Endothelial cell of umbilical vein (primary cell): ENCODE measurements at regions not wholly inside any gene's neighbourhood (a gene's known extent, or its start where the extent isn't known, plus 50 kb on each side); places are given as distances from the start of the nearest gene placed in this dataset.

Experiments
- BruUV-seq: library from RNA; stranded (reverse); fragments of 400-500 nt; replicated peaks from 2 replicates; lab custom pipeline; 2021; lab: Mats Ljungman, UMichigan
- CTCF ChIA-PET: fragments of 300-600, 350-600 bp; sonication (Branson Sonifier 250); formaldehyde crosslinking; loops from one replicate; lab custom pipeline; 2021; ENCODE audit warnings: antibody characterized with exemption, inconsistent platforms; lab: Charles Lee
- POLR2A ChIA-PET: fragments of 300-600, 350-600 bp; sonication (Branson Sonifier 250); formaldehyde crosslinking; loops from one replicate; lab custom pipeline; 2021; ENCODE audit warnings: antibody characterized with exemption, inconsistent platforms; lab: Charles Lee
- DNase-seq: peaks from one replicate; pipeline ENCODE4 v3.0.0-alpha.2; 2011; ENCODE audit warnings: low read depth, low spot score
- FAIRE-seq: peaks from 2 replicates; lab custom pipeline; 2011; peaks lifted over from hg19 to GRCh38; lab: Jason Lieb, UNC
- H2AFZ ChIP-seq: 2 replicates; pipeline ENCODE4 v1.6.0; 2012; ENCODE audit warnings: low read depth, low read length, control low read depth, inconsistent platforms
- H3K27ac ChIP-seq: 2 replicates; pipeline ENCODE4 v1.5.1; 2011; ENCODE audit warnings: low read depth, mild to moderate bottlenecking, control low read depth, low read length, moderate library complexity; ENCODE audit not compliant: insufficient read depth
- H3K27me3 ChIP-seq, 2 experiments: 2 replicates each; pipeline versions ENCODE4 v1.6.0 to v1.6.1; 2011; ENCODE audit warnings: low read length in 2 of 2, mixed read lengths in 1 of 2; ENCODE audit not compliant: control insufficient read depth in 2 of 2, insufficient read depth in 2 of 2
- H3K36me3 ChIP-seq, 2 experiments: 2 replicates in 1 of 2; 3 replicates in 1 of 2; pipeline ENCODE4 v1.5.1; 2011; ENCODE audit warnings: low read length in 2 of 2, mild to moderate bottlenecking in 1 of 2, moderate library complexity in 1 of 2; ENCODE audit not compliant: control insufficient read depth in 2 of 2, insufficient read depth in 2 of 2; ENCODE audit errors: extremely low read depth in 1 of 2
- H3K4me1 ChIP-seq: 3 replicates; pipeline ENCODE4 v1.5.1; 2011; ENCODE audit warnings: mild to moderate bottlenecking, low read length; ENCODE audit not compliant: control insufficient read depth, insufficient read depth; ENCODE audit errors: extremely low read depth
- H3K4me2 ChIP-seq: 2 replicates; pipeline ENCODE4 v1.6.1; 2011; ENCODE audit warnings: low read length, control low read depth, mixed read lengths; ENCODE audit not compliant: insufficient read depth
- H3K4me3 ChIP-seq, 3 experiments: fragments of 200-600 bp in 1 of 3; sonication (generic), shearing (Covaris generic) in 1 of 3; replicated peaks in 1 of 3; 2 replicates each; pipeline ENCODE4 v1.5.1; 2011 to 2016; ENCODE audit warnings: control low read depth in 3 of 3, low read length in 3 of 3, mild to moderate bottlenecking in 2 of 3, inconsistent platforms in 1 of 3, low read depth in 1 of 3, moderate library complexity in 1 of 3; ENCODE audit not compliant: insufficient read depth in 1 of 3
- H3K79me2 ChIP-seq: 2 replicates; pipeline ENCODE4 v1.6.0; 2012; ENCODE audit warnings: low read length, inconsistent platforms; ENCODE audit not compliant: control insufficient read depth, insufficient read depth
- H3K9ac ChIP-seq: replicated peaks from 2 replicates; pipeline ENCODE3; 2011; ENCODE audit warnings: low read length, control low read depth; ENCODE audit not compliant: insufficient read depth; ENCODE audit errors: extremely low read depth
- H3K9me1 ChIP-seq: replicated peaks from 3 replicates; pipeline ENCODE4 v1.6.0; 2011; ENCODE audit warnings: mild to moderate bottlenecking, low read length; ENCODE audit not compliant: control insufficient read depth, insufficient read depth; ENCODE audit errors: extremely low read depth
- H3K9me3 ChIP-seq: replicated peaks from 2 replicates; pipeline ENCODE4 v1.5.1; 2012; ENCODE audit warnings: low read length, inconsistent platforms; ENCODE audit not compliant: control insufficient read depth, insufficient read depth
- H4K20me1 ChIP-seq: replicated peaks from 2 replicates; pipeline ENCODE3; 2011; ENCODE audit warnings: mild to moderate bottlenecking, low read length; ENCODE audit not compliant: control insufficient read depth, insufficient read depth; ENCODE audit errors: extremely low read depth
- EZH2 ChIP-seq: IDR thresholded peaks from 2 replicates; pipeline ENCODE4 v1.6.1; 2012; ENCODE audit warnings: borderline replicate concordance, low read depth, mild to moderate bottlenecking, moderate library complexity, low read length, inconsistent platforms; ENCODE audit not compliant: severe bottlenecking
- FOS ChIP-seq: IDR thresholded peaks from 2 replicates; pipeline ENCODE4 v1.6.1; 2011; ENCODE audit warnings: mild to moderate bottlenecking, low read length, moderate library complexity, borderline replicate concordance; ENCODE audit not compliant: insufficient read depth
- GATA2 ChIP-seq: IDR thresholded peaks from 2 replicates; pipeline ENCODE4 v1.7.0; 2011; ENCODE audit warnings: low read depth, mild to moderate bottlenecking, moderate library complexity, mixed read lengths, low read length; ENCODE audit not compliant: insufficient read length, insufficient read depth
- JUN ChIP-seq: IDR thresholded peaks from 2 replicates; pipeline ENCODE4 v1.6.1; 2011; ENCODE audit warnings: borderline replicate concordance, low read depth; ENCODE audit not compliant: insufficient read length, insufficient read depth
- MYC ChIP-seq: IDR thresholded peaks from one replicate; pipeline ENCODE4 v1.6.1; 2011; ENCODE audit warnings: mild to moderate bottlenecking, low read depth, low read length
- POLR2A ChIP-seq: IDR thresholded peaks from 2 replicates; pipeline ENCODE4 v1.6.1; 2012; ENCODE audit warnings: low read depth, mild to moderate bottlenecking, control low read depth, low read length
- POLR2AphosphoS5 ChIP-seq: IDR thresholded peaks from 2 replicates; pipeline ENCODE4 v1.6.1; 2012; ENCODE audit warnings: low read depth, mild to moderate bottlenecking, control low read depth, low read length, moderate library complexity; ENCODE audit not compliant: insufficient read depth
- dilution Hi-C: fragments of 300-500 bp; cut with MboI; formaldehyde crosslinking; loops from one replicate; pipeline ENCODE4 v1.15.0; 2019; ENCODE audit warnings: low sequenced_read_pairs; ENCODE audit not compliant: extremely low pct_ligation_motif_present
- intact Hi-C: fragments of 100-400 bp; cut with micrococcal nuclease; formaldehyde crosslinking; loops from one replicate; pipeline ENCODE4 v1.10.0; 2022
- TF ChIP-seq, protein P1 (sequence below), 2 donors: IDR thresholded peaks; 1 replicate in 1 of 2; 2 replicates in 1 of 2; pipeline ENCODE4 v1.5.1; 2011; ENCODE audit warnings: low read length in 2 of 2, mild to moderate bottlenecking in 2 of 2, moderate library complexity in 2 of 2, control low read depth in 1 of 2, inconsistent platforms in 1 of 2, low read depth in 1 of 2; ENCODE audit not compliant: insufficient read depth in 1 of 2; ENCODE audit errors: extremely low read depth in 1 of 2
- TF ChIP-seq, protein P2 (sequence below): IDR thresholded peaks from 2 replicates; pipeline ENCODE4 v1.6.1; 2011; ENCODE audit not compliant: insufficient read depth, insufficient read length

- Histone ChIP-seq H3K9me3 (no peaks in the 10 kb centered on the region), H3K79me2 (no peaks in the 10 kb centered on the region), H4K20me1 (no peaks in the 10 kb centered on the region), H2AFZ (no peak overlapping the region), H3K36me3 (no peaks in the 10 kb centered on the region), H3K27ac (no peak overlapping the region), H3K4me1 (no peaks in the 10 kb centered on the region), H3K27me3 (no peaks in the 10 kb centered on the region), H3K4me3 (no peak overlapping the region), H3K4me2 (no peak overlapping the region), H3K9ac (no peak overlapping the region), H3K9me1 (no peaks in the 10 kb centered on the region)
- POLR2A ChIA-PET, result no interaction called here
- no peak for DNase-seq
- no TSS peak for BruUV-seq
- CTCF ChIA-PET, result no interaction called here
- no peak for TF ChIP-seq GATA2
- no peak for TF ChIP-seq MYC
- no peak for TF ChIP-seq FOS
- TF ChIP-seq, protein P1, sequence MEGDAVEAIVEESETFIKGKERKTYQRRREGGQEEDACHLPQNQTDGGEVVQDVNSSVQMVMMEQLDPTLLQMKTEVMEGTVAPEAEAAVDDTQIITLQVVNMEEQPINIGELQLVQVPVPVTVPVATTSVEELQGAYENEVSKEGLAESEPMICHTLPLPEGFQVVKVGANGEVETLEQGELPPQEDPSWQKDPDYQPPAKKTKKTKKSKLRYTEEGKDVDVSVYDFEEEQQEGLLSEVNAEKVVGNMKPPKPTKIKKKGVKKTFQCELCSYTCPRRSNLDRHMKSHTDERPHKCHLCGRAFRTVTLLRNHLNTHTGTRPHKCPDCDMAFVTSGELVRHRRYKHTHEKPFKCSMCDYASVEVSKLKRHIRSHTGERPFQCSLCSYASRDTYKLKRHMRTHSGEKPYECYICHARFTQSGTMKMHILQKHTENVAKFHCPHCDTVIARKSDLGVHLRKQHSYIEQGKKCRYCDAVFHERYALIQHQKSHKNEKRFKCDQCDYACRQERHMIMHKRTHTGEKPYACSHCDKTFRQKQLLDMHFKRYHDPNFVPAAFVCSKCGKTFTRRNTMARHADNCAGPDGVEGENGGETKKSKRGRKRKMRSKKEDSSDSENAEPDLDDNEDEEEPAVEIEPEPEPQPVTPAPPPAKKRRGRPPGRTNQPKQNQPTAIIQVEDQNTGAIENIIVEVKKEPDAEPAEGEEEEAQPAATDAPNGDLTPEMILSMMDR (IDR thresholded peaks at IDR 0.05; ENCODE audit: extremely low read depth in 1 of 2, insufficient read depth in 1 of 2, low read depth in 1 of 2, low read length in 2 of 2), result no peak
- TF ChIP-seq, protein P2, sequence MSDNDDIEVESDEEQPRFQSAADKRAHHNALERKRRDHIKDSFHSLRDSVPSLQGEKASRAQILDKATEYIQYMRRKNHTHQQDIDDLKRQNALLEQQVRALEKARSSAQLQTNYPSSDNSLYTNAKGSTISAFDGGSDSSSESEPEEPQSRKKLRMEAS, result no peak
- no peak for TF ChIP-seq POLR2AphosphoS5
- TF ChIP-seq JUN, result no peak
- TF ChIP-seq EZH2, result no peak
- TF ChIP-seq POLR2A, result no peak
- intact Hi-C loops, result no loop called here
- FAIRE-seq, result no peak
- dilution Hi-C loops, result no loop called here
These were observed 107.7 kb upstream of the MEIS1 start for GRCh38 chr2:66327066-66327740.
